ENCODE measurements at regions not wholly inside any gene's neighbourhood (a gene's known extent, or its start where the extent isn't known, plus 50 kb on each side); places are given as distances from the start of the nearest gene placed in this dataset.

- H3K4me3 ChIP-seq (ENCODE audit: control insufficient read depth, low read depth, low read length) = no peak overlapping the region
- TF ChIP-seq, protein P1, sequence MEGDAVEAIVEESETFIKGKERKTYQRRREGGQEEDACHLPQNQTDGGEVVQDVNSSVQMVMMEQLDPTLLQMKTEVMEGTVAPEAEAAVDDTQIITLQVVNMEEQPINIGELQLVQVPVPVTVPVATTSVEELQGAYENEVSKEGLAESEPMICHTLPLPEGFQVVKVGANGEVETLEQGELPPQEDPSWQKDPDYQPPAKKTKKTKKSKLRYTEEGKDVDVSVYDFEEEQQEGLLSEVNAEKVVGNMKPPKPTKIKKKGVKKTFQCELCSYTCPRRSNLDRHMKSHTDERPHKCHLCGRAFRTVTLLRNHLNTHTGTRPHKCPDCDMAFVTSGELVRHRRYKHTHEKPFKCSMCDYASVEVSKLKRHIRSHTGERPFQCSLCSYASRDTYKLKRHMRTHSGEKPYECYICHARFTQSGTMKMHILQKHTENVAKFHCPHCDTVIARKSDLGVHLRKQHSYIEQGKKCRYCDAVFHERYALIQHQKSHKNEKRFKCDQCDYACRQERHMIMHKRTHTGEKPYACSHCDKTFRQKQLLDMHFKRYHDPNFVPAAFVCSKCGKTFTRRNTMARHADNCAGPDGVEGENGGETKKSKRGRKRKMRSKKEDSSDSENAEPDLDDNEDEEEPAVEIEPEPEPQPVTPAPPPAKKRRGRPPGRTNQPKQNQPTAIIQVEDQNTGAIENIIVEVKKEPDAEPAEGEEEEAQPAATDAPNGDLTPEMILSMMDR (conservative IDR thresholded peaks at IDR 0.05; ENCODE audit: control insufficient read depth, insufficient read depth, low read depth, low read length) = no peak
- no peak for DNase-seq (ENCODE audit: low read depth)
Measured at GRCh38 chr2:58425368-58425767, 184.2 kb upstream of the FANCL start.

DNA sequence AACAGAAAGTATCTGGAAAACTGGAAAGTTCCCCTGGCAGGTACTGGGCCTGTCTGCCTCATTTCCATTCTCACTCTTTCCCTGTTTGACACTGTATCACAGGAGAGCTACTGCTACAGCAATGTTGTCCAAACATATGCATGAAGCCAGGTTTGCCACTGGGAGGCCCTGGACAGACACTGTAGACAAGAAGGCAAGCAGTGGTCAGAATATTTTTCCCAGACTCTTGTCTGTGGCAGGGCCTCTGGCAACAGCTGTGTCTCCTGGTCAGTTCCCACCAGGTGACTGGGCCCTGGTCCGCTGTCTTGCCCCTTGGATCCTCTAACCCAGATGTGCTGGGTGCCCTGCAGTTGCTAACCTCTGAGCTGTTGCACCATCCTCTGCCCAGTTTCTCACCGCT, 178.9 kb upstream of the FANCL start:
- no peak for DNase-seq (ENCODE audit: low read depth)
- TF ChIP-seq, protein P1 (conservative IDR thresholded peaks at IDR 0.05; ENCODE audit: control insufficient read depth, insufficient read depth, low read depth, low read length) = no peak
- H3K4me3 ChIP-seq (ENCODE audit: control insufficient read depth, low read depth, low read length) = no peak overlapping the region

- TF ChIP-seq, protein P1 (conservative IDR thresholded peaks at IDR 0.05; ENCODE audit: control insufficient read depth, insufficient read depth, low read depth, low read length) = no peak
- no peak overlapping the region for H3K4me3 ChIP-seq (ENCODE audit: control insufficient read depth, low read depth, low read length)
Measured at GRCh38 chr2:58416696-58417095, 175.6 kb upstream of the FANCL start.

DNA sequence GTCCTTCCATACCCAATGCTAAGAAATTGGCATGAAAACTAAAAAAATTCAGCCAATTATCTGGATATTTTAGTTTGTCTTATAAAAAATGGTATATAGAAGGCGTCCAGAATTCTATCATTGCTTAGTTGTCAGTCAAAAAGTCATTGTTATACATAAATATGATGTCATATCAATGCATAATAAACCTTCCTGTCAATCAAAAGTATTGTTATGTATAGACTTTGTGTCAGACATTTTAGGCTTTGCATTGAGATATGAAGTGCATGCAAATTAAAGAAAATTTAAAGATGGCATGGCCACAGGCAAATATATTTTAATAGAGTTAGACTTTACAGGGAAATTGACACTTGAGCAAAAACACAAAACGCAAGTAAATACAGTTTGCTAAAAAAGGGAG, 173.4 kb upstream of the FANCL start:
- TF ChIP-seq, protein P1 (conservative IDR thresholded peaks at IDR 0.05; ENCODE audit: control insufficient read depth, insufficient read depth, low read depth, low read length) = no peak
- DNase-seq (ENCODE audit: low read depth) = no peak
- H3K4me3 ChIP-seq (ENCODE audit: control insufficient read depth, low read depth, low read length) = no peak overlapping the region

More at GRCh38 chr2:58416696-58417095, 175.6 kb upstream of the FANCL start:
- DNase-seq (ENCODE audit: low read depth) = no peak

DNA sequence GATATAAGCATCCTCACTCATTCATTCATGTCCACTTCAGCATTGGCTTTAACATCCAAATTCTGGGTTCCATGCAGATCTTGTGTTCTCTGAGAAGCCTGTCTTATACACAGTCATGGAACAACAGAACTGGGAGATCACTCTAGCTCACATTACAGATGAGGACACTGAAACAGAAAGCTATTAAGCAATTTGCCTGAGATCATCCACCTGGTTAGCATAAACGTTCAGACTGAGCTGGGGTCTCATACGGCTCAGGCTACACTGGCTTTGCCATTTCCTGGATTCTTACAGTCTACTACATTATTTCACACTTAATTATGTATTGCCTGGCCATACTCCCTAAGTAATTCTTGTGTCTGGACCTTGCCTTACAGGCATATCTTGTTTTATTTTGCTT, 169.4 kb upstream of the FANCL start:
- DNase-seq (ENCODE audit: low read depth) = no peak
- TF ChIP-seq, protein P1 (conservative IDR thresholded peaks at IDR 0.05; ENCODE audit: control insufficient read depth, insufficient read depth, low read depth, low read length) = no peak
- H3K4me3 ChIP-seq (ENCODE audit: control insufficient read depth, low read depth, low read length) = no peak overlapping the region

DNA sequence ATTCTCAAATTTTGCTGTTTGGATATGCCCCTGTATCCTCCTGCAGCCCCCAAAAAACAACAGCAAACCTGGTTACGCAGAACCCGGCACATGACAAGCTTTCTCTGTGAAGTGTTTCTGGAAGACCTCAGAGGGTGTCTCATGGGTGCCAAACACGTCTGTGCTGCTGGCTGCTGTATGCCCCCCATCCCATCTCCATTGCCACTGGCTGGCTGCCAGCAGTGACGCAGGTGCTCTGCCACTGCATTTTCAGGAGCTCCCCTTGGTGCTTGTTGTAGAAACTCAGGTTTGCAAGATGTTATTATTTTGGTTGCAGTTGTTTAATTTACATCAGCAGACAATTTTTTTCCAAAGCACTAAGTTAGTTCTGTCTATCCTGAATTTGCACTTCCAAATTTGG, 166.4 kb upstream of the FANCL start:
- DNase-seq (ENCODE audit: low read depth) = no peak
- H3K4me3 ChIP-seq (ENCODE audit: control insufficient read depth, low read depth, low read length) = no peak overlapping the region
- TF ChIP-seq, protein P1 (conservative IDR thresholded peaks at IDR 0.05; ENCODE audit: control insufficient read depth, insufficient read depth, low read depth, low read length) = no peak

DNA sequence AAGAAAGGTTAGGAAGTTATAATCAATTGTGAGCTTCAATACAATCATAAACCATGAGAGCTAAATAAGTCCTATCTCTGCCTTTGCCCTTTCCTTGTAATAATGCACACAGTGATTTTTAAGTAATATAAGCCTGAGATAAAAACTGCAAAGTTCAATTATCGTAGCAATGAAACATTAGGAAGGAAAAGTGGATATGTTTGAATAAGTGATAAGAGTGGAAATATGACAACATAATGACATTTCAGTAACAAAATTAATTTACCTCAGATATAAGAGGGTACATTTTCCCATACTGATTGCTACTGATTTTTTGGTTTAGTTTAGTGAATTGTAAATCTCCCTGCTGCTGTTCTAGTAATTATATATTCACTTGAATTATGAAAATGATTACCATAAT, 164.2 kb upstream of the FANCL start:
- no peak overlapping the region for H3K4me3 ChIP-seq (ENCODE audit: control insufficient read depth, low read depth, low read length)
- TF ChIP-seq, protein P1 (conservative IDR thresholded peaks at IDR 0.05; ENCODE audit: control insufficient read depth, insufficient read depth, low read depth, low read length) = no peak
- DNase-seq (ENCODE audit: low read depth) = no peak
